ENCODE measurements at regions not wholly inside any gene's neighbourhood (a gene's known extent, or its start where the extent isn't known, plus 50 kb on each side); places are given as distances from the start of the nearest gene placed in this dataset.

DNA sequence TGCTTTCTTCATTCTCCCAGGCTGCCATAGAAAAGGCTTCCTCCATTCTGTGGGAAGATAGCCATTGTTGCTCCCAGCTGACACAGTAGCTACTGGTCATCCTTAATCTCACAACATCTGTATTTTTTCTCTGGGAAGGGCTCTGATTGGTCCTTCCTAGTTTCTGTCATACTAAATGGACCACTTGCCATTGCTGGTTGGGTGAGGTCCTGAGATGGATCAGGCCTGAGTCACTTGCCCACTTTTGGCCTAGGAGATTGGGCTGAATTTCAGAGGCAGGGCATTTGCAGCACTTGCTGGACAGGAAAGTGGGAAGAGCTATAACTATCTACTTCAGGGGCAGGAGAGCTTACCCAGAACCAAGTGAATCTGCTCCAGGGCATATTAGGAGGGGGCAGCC, 106.5 kb upstream of the PROK2 start (continued):
- TF ChIP-seq, protein P1, sequence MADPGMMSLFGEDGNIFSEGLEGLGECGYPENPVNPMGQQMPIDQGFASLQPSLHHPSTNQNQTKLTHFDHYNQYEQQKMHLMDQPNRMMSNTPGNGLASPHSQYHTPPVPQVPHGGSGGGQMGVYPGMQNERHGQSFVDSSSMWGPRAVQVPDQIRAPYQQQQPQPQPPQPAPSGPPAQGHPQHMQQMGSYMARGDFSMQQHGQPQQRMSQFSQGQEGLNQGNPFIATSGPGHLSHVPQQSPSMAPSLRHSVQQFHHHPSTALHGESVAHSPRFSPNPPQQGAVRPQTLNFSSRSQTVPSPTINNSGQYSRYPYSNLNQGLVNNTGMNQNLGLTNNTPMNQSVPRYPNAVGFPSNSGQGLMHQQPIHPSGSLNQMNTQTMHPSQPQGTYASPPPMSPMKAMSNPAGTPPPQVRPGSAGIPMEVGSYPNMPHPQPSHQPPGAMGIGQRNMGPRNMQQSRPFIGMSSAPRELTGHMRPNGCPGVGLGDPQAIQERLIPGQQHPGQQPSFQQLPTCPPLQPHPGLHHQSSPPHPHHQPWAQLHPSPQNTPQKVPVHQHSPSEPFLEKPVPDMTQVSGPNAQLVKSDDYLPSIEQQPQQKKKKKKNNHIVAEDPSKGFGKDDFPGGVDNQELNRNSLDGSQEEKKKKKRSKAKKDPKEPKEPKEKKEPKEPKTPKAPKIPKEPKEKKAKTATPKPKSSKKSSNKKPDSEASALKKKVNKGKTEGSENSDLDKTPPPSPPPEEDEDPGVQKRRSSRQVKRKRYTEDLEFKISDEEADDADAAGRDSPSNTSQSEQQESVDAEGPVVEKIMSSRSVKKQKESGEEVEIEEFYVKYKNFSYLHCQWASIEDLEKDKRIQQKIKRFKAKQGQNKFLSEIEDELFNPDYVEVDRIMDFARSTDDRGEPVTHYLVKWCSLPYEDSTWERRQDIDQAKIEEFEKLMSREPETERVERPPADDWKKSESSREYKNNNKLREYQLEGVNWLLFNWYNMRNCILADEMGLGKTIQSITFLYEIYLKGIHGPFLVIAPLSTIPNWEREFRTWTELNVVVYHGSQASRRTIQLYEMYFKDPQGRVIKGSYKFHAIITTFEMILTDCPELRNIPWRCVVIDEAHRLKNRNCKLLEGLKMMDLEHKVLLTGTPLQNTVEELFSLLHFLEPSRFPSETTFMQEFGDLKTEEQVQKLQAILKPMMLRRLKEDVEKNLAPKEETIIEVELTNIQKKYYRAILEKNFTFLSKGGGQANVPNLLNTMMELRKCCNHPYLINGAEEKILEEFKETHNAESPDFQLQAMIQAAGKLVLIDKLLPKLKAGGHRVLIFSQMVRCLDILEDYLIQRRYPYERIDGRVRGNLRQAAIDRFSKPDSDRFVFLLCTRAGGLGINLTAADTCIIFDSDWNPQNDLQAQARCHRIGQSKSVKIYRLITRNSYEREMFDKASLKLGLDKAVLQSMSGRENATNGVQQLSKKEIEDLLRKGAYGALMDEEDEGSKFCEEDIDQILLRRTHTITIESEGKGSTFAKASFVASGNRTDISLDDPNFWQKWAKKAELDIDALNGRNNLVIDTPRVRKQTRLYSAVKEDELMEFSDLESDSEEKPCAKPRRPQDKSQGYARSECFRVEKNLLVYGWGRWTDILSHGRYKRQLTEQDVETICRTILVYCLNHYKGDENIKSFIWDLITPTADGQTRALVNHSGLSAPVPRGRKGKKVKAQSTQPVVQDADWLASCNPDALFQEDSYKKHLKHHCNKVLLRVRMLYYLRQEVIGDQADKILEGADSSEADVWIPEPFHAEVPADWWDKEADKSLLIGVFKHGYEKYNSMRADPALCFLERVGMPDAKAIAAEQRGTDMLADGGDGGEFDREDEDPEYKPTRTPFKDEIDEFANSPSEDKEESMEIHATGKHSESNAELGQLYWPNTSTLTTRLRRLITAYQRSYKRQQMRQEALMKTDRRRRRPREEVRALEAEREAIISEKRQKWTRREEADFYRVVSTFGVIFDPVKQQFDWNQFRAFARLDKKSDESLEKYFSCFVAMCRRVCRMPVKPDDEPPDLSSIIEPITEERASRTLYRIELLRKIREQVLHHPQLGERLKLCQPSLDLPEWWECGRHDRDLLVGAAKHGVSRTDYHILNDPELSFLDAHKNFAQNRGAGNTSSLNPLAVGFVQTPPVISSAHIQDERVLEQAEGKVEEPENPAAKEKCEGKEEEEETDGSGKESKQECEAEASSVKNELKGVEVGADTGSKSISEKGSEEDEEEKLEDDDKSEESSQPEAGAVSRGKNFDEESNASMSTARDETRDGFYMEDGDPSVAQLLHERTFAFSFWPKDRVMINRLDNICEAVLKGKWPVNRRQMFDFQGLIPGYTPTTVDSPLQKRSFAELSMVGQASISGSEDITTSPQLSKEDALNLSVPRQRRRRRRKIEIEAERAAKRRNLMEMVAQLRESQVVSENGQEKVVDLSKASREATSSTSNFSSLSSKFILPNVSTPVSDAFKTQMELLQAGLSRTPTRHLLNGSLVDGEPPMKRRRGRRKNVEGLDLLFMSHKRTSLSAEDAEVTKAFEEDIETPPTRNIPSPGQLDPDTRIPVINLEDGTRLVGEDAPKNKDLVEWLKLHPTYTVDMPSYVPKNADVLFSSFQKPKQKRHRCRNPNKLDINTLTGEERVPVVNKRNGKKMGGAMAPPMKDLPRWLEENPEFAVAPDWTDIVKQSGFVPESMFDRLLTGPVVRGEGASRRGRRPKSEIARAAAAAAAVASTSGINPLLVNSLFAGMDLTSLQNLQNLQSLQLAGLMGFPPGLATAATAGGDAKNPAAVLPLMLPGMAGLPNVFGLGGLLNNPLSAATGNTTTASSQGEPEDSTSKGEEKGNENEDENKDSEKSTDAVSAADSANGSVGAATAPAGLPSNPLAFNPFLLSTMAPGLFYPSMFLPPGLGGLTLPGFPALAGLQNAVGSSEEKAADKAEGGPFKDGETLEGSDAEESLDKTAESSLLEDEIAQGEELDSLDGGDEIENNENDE (IDR thresholded peaks at IDR 0.05; ENCODE audit: insufficient replicate concordance, low read length): no peak
- no peak for TF ChIP-seq TAF1 (IDR thresholded peaks at IDR 0.05; ENCODE audit: low read depth, low read length)
- no peak for TF ChIP-seq TAF7 (optimal IDR thresholded peaks at IDR 0.05; ENCODE audit: borderline replicate concordance, low read depth, low read length)
- TF ChIP-seq CEBPB (IDR thresholded peaks at IDR 0.05; ENCODE audit: low read depth, low read length): no peak
- no peak for TF ChIP-seq ASH2L (IDR thresholded peaks at IDR 0.05; ENCODE audit: low read length)
- no peak for TF ChIP-seq SP2 (IDR thresholded peaks at IDR 0.05; ENCODE audit: low read length)
- TF ChIP-seq TCF12 (IDR thresholded peaks at IDR 0.05; ENCODE audit: low read depth, low read length): no peak
- no peak for TF ChIP-seq NRF1 (IDR thresholded peaks at IDR 0.05; ENCODE audit: low read depth, low read length)

Measured in H1 (cell line).